NCI-H526 (cell line): ENCODE measurements at regions not wholly inside any gene's neighbourhood (a gene's known extent, or its start where the extent isn't known, plus 50 kb on each side); places are given as distances from the start of the nearest gene placed in this dataset.

ENCODE experiments used
- DNase-seq, 2 experiments: peaks; one replicate each; lab custom pipeline; 2025; lab: John Stamatoyannopoulos, UW

- no peak for DNase-seq
These were observed 183.4 kb upstream of the NR3C1 start for GRCh38 chr5:143586781-143587362.

- no peak for DNase-seq
These were observed 182.5 kb upstream of the NR3C1 start for GRCh38 chr5:143585970-143586369.

GRCh38 chr5:143583409-143583808 is 179.9 kb upstream of the NR3C1 start:
- no peak for DNase-seq

- DNase-seq: no peak
These were observed 179.4 kb upstream of the NR3C1 start for GRCh38 chr5:143582869-143583268.

- DNase-seq: no peak
These were observed 178.7 kb upstream of the NR3C1 start for GRCh38 chr5:143582176-143582575.

- DNase-seq: no peak
These were observed 178.2 kb upstream of the NR3C1 start for GRCh38 chr5:143581649-143582048.

- DNase-seq: no peak
These were observed 177.7 kb upstream of the NR3C1 start for GRCh38 chr5:143581147-143581546.

GRCh38 chr5:143576711-143577484 is 173.4 kb upstream of the NR3C1 start:
- DNase-seq: no peak

- DNase-seq: no peak
These were observed 171.8 kb upstream of the NR3C1 start for GRCh38 chr5:143575286-143575685.

GRCh38 chr5:143574236-143574635 is 170.8 kb upstream of the NR3C1 start:
- no peak for DNase-seq

- DNase-seq: no peak
These were observed 170.2 kb upstream of the NR3C1 start for GRCh38 chr5:143573568-143574170.

GRCh38 chr5:143572671-143573070 is 169.2 kb upstream of the NR3C1 start:
- DNase-seq: no peak

GRCh38 chr5:143571642-143572624 is 168.4 kb upstream of the NR3C1 start:
- DNase-seq: no peak

GRCh38 chr5:143570989-143571388 is 167.5 kb upstream of the NR3C1 start:
- no peak for DNase-seq

GRCh38 chr5:143569722-143570567 is 166.5 kb upstream of the NR3C1 start:
- no peak for DNase-seq

GRCh38 chr5:143569213-143569701 is 165.8 kb upstream of the NR3C1 start:
- DNase-seq: no peak

- no peak for DNase-seq
These were observed 164.4 kb upstream of the NR3C1 start for GRCh38 chr5:143567583-143568504.

GRCh38 chr5:143566139-143566538 is 162.7 kb upstream of the NR3C1 start:
- DNase-seq: no peak

GRCh38 chr5:143564417-143564816 is 160.9 kb upstream of the NR3C1 start:
- no peak for DNase-seq

GRCh38 chr5:143562935-143563334 is 159.4 kb upstream of the NR3C1 start:
- DNase-seq: no peak
